Body of pancreas (tissue), 4 donors: ENCODE measurements at regions not wholly inside any gene's neighbourhood (a gene's known extent, or its start where the extent isn't known, plus 50 kb on each side); places are given as distances from the start of the nearest gene placed in this dataset.

Experiments used
- CTCF ChIP-seq, 7 experiments: fragments of 450-650 bp in 4 of 7; fragments of 200-600 bp in 3 of 7; sonication (generic) in 3 of 7; IDR thresholded peaks; one replicate each; pipeline ENCODE4 v1.5.1; 2016 to 2019; ENCODE audit warnings: antibody characterized with exemption in 7 of 7
- POLR2A ChIP-seq, 3 donors: fragments of 450-650 bp; IDR thresholded peaks; one replicate each; pipeline ENCODE4 v1.6.1; 2016; ENCODE audit warnings: antibody characterized with exemption in 3 of 3, mild to moderate bottlenecking in 2 of 3

GRCh38 chr7:42987648-42988214, 55.6 kb downstream of the MRPL32 start:
- no peak for TF ChIP-seq CTCF (IDR thresholded peaks at IDR 0.05)
- TF ChIP-seq POLR2A (IDR thresholded peaks at IDR 0.05): no peak
